HT-29 (cell line): ENCODE measurements at regions not wholly inside any gene's neighbourhood (a gene's known extent, or its start where the extent isn't known, plus 50 kb on each side); places are given as distances from the start of the nearest gene placed in this dataset.
"Not testable (repeated sequence)": the region's sequence is repeated elsewhere in the genome, so short reads cannot be mapped to it uniquely, and the experiment has no call there.

Source experiments
- DNase-seq: peaks from one replicate; pipeline ENCODE4 v3.0.0-alpha.2; 2015; ENCODE audit warnings: low spot score

- DNase-seq = no peak
These were observed 926.5 kb upstream of the KLHL29 start for GRCh38 chr2:22458440-22458839.

DNA sequence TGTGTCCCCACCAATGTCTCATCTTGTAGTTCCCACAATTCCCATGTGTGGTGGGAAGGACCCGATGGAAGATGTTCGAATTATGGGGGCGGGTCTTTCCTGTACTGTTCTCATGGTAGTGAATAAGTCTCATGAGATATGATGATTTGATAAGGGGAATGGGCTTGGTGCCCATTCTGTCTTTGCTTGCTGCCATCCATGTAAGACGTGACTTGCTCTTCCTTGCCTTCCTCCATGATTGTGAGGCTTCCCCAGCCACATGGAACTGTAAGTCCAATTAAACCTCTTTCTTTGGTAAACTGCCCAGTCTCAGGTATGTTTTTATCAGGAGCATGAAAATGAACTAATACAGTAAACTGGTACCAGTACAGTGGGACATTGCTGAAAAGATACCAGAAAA lies 909.9 kb upstream of the KLHL29 start:
- not testable (repeated sequence) for DNase-seq

DNA sequence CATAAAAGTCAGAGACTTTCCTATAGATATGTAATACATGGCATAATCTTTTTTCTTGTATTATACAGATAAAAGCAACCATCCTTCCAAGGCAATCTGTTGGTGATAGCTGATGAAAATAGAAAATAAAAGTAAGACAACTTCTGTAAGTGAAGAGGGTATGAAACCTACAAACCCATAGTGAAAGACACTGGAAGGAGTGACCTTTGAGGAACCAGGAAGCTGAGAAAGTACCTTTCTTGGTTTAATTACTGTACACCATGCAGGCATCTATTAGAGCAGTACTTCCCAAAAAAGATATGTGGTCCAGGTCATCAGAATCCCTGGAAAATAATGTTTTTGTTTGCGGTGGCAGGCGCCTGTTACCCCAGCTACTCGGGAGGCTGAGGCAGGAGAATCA lies 906.6 kb upstream of the KLHL29 start:
- no peak for DNase-seq

GRCh38 chr2:22481486-22482259 lies 903.3 kb upstream of the KLHL29 start:
- DNase-seq = no peak

GRCh38 chr2:22483036-22483435 lies 901.9 kb upstream of the KLHL29 start:
- no peak for DNase-seq

DNA sequence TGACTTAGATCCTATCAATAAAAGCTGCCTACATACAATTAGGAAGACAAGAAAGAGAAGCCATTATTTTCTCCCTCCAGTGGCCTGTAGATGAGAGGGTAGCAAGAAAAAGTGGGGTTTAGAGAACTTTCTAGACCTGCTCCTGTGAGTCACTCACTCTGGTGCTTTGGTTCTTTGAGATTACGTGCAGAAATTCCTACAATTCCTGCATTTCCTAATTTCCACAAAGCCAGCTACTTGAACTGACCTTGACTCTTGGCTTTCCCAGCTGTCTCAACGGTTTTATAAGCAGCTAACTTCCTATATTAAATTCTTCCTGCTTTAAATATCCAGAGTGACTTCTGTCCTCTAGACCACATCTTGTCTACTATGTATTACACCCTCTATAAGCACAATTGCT lies 899.5 kb upstream of the KLHL29 start:
- DNase-seq = no peak

DNA sequence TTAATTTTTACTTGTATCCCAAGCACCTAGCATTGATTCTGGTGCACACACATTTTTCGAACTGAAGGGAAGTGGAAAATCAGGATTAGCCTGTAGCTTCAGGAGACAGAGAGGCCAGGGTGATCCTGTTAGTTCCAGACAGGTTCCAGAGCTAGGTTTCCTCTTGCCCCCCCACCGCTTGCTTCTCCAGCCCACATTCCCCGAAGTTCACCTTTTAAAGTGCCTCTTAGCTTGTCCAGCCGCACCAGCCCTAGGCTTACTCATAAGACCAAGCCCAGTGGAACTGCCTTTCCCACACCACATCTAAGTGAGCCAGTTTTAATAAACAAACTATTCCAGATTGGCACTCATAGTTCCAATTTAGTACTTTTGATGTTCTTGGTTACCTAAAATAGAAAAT lies 898.6 kb upstream of the KLHL29 start:
- no peak for DNase-seq

DNA sequence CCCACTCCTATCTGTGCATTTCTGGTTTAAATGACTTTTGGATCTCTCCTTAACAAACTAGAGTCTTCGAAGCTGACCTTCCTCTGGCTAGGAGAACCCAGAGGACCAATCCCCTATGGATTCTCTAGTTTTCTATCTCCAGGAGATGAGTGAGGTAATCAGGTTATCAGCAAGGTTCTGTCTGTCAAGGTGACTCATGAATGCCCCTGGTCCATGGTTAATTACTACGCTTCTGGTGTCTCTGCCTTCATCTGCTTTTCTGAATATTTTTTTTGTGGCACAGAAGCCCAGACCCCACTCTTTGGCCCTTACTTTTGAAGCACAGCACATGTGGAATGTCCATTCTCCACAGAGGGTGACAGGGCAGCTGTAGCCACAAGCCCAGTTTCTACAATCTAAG lies 897.9 kb upstream of the KLHL29 start:
- no peak for DNase-seq

- DNase-seq = no peak
These were observed 897.4 kb upstream of the KLHL29 start for GRCh38 chr2:22487541-22487940.

- no peak for DNase-seq
These were observed 893.5 kb upstream of the KLHL29 start for GRCh38 chr2:22491442-22491841.

DNA sequence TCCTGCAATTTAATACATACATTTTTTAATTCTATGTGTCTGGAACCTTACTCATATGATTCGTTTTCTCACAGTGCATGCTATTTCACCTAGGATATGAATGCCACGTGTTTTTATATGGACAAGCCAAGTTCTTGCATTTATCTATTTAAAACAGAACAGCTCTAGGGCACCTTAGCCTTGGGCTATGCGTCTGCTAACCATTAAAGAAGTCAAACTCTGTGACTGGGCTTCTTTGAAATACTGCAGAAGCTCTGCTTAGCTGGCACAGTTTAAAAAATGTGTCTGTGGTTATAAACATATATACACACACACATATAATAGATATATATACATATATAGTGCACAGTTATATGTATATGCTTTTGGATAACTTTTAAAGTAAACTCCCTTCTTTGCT lies 890.8 kb upstream of the KLHL29 start:
- no peak for DNase-seq

DNA sequence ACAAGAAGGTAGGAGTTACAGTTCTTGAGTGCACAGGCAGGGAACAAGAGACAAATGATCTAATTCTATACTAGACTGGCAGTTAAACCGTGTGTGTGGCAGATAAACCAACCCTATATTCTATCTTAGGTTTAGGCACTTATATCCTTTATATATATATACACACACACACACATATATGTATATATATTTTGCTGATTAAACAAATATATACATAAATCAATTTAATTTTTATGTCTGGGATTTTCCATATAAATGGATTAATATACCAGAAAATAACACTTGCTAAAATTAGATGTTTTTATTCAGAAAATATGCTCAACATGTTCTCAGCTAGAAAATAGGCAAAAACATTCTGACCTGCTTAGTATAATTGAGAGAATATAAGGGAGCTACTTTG lies 887.9 kb upstream of the KLHL29 start:
- no peak for DNase-seq

DNA sequence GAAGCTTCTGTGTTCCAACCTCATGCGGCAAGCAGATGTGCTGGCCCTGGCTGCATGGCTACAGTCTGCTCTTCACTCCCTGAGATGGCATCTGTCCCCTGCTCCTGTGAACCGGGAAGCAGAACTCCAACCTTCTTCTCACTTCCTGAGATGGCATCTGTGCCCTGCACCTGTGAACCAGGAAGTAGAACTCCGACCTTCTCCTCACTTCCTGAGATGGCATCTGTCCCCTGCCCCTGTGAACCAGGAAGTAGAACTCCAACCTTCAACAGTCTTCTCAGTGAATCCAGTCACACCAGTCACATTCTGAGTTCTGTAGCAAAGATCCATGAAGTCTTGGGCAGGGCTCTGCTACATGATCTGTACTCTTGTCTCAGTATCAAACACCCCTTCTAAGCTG lies 887.2 kb upstream of the KLHL29 start:
- DNase-seq = no peak

- DNase-seq = no peak
These were observed 885.7 kb upstream of the KLHL29 start for GRCh38 chr2:22499082-22499839.

DNA sequence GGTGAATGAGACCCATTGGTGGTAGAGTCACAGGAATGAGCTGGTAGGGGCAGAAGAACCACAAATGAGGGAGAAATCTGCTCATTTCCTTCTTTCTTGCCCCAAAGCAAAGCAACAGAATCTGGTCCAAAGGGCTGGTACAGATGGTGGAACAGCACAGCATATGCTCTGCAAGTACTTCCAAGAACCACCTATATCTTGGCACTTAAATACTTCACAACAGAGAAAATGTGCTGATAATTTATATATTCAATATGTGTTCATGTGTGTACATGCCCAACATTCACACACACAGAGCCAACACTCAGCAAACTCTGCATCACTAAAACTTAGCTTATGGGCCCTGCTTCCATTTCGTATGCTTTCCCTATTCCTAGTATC lies 884.4 kb upstream of the KLHL29 start:
- no peak for DNase-seq

- no peak for DNase-seq
These were observed 883.1 kb upstream of the KLHL29 start for GRCh38 chr2:22501851-22502250.

GRCh38 chr2:22513563-22513962 lies 871.4 kb upstream of the KLHL29 start:
- DNase-seq = no peak

- no peak for DNase-seq
These were observed 867.8 kb upstream of the KLHL29 start for GRCh38 chr2:22517141-22517540.

- DNase-seq = no peak
These were observed 866.3 kb upstream of the KLHL29 start for GRCh38 chr2:22518641-22519040.

DNA sequence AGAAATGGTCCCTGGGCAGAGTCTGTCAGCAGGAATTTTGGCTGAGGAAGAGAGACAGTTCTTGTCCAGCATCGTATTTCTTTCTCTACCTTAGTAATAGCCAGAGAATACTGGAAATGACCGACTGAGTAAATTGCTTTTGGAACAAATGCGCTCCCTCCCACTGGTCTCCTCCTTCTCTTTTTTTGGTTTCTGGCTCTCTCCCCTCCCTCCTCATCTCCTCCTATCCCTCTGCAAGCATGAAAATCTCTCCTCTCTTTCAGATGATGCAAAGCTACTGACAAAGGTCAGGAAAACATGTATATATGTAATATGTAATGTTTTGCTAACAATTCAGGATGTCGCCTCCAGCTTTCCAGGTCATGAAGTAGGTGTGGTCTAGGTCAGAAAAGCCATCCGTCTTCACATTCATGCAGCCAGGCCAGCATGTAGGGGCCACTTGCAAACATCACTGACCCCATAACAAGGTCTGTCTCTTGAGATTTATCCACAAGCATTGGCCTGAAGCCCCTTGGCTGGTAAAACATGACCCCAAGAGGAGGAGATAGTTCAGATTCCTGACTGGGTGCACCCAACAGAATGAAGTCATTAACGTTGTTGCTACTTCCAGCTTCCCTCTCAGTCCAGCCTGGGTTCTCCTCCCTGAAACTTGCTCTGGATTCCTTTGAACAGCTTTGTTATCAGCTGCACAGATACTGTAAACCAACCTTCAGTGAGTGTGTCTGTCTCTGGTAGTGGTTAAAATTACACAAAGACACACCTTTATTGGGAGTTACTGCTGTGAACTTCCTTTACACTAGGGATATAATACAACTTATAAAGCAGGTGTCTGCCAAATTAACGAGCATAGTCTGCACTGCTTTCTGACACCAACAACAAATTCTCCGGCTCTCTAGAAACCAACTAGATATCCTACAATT lies 864.4 kb upstream of the KLHL29 start:
- DNase-seq = no peak

DNA sequence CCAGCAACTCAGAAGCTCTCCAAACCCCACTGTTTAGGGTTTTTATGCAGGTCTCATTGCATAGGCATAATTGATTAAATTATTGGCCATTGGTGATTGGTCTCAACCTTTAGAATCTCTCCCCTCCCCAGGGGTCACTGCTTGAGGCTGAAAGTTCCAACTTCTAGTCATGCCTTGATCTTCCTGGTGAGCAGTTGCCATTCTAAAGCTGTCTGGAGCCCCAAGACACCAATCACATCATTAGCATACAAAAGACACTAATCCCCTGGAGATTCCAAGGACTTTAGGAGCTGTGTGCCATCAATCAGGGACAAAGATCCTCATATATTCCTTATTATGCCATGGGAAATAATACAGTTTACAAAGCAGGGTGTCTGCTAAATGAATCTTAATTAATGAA lies 863.4 kb upstream of the KLHL29 start:
- no peak for DNase-seq

DNA sequence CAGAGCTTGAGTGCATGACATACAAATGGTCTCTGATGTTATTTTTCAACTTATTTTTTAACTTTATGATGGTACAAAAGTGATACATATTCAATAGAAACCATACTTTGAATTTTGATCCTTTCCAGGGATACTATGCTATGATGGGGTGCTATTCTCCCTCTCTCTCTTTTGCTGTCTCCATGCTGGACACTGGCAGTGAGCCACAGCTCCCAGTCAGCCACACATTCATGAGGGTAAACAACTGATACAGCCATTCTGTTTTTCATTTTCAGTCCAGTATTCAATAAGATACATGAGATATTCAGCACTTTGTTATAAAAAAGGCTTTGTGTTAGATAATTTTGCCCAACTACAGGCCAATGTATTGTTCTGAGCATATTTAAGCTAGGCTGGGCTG lies 859.3 kb upstream of the KLHL29 start:
- no peak for DNase-seq
